Brain microvascular endothelial cell (primary cell): ENCODE measurements at regions not wholly inside any gene's neighbourhood (a gene's known extent, or its start where the extent isn't known, plus 50 kb on each side); places are given as distances from the start of the nearest gene placed in this dataset.

ENCODE experiments used
- DNase-seq: peaks from one replicate; pipeline ENCODE4 v3.0.0-alpha.2; 2020
- H3K27ac ChIP-seq: fragments of 250-450 bp; sonication (Bioruptor Pico); 2 replicates; pipeline ENCODE4 v1.5.1; 2020; ENCODE audit warnings: mild to moderate bottlenecking, moderate library complexity
- H3K27me3 ChIP-seq: fragments of 250-450 bp; sonication (Bioruptor Pico); replicated peaks from 2 replicates; pipeline ENCODE4 v1.5.1; 2020; ENCODE audit warnings: mild to moderate bottlenecking
- H3K36me3 ChIP-seq: fragments of 250-450 bp; sonication (Bioruptor Pico); replicated peaks from 2 replicates; pipeline ENCODE4 v1.5.1; 2020; ENCODE audit warnings: mild to moderate bottlenecking
- H3K4me3 ChIP-seq: 2 replicates; pipeline ENCODE4 v1.5.1; 2011; ENCODE audit warnings: low read depth, mild to moderate bottlenecking, control low read depth, low read length, moderate library complexity
- CTCF ChIP-seq: IDR thresholded peaks from 2 replicates; pipeline ENCODE4 v1.5.1; 2011; ENCODE audit warnings: low read depth, mild to moderate bottlenecking, moderate library complexity, low read length, control low read depth, inconsistent platforms; ENCODE audit errors: missing control alignments
- in situ Hi-C: cut with HindIII; loops from 2 replicates; pipeline ENCODE4 v1.10.0; 2017; ENCODE audit warnings: low sequenced_read_pairs, low pct_ligation_motif_present

- Histone ChIP-seq H3K36me3 (no peaks in the 10 kb centered on the region), H3K4me3 (no peak overlapping the region), H3K27ac (no peak overlapping the region), H3K27me3 (no peaks in the 10 kb centered on the region)
- no peak for TF ChIP-seq CTCF
- in situ Hi-C loops = no loop called here
- DNase-seq = no peak
Measured at GRCh38 chr1:244914761-244915160, 50.4 kb upstream of the HNRNPU start.
